CD4-positive, alpha-beta T cell treated with Interleukin-4 for 4 hours (primary cell): ENCODE measurements at regions not wholly inside any gene's neighbourhood (a gene's known extent, or its start where the extent isn't known, plus 50 kb on each side); places are given as distances from the start of the nearest gene placed in this dataset.
"Not testable (repeated sequence)": the region's sequence is repeated elsewhere in the genome, so short reads cannot be mapped to it uniquely, and the experiment has no call there.

Source experiments
- DNase-seq: peaks from one replicate; pipeline ENCODE4 v3.0.0-alpha.2; 2020

GRCh38 chr20:39725513-39725912, 763.4 kb downstream of the DHX35 start:
- DNase-seq = not testable (repeated sequence)

- DNase-seq = no peak
Measured at GRCh38 chr20:39719293-39719692, 757.1 kb downstream of the DHX35 start.

GRCh38 chr20:39717936-39718335, 755.8 kb downstream of the DHX35 start:
- DNase-seq = no peak

GRCh38 chr20:39716796-39717341, 754.7 kb downstream of the DHX35 start:
- no peak for DNase-seq

- DNase-seq = no peak
Measured at GRCh38 chr20:39713076-39713840, 751.1 kb downstream of the DHX35 start.

GRCh38 chr20:39706184-39706663, 744.1 kb downstream of the DHX35 start:
- no peak for DNase-seq

GRCh38 chr20:39705032-39705431, 742.9 kb downstream of the DHX35 start:
- DNase-seq = no peak

- not testable (repeated sequence) for DNase-seq
Measured at GRCh38 chr20:39703357-39703756, 741.2 kb downstream of the DHX35 start.

GRCh38 chr20:39702701-39703349, 740.7 kb downstream of the DHX35 start:
- DNase-seq = no peak

GRCh38 chr20:39700528-39700927, 738.4 kb downstream of the DHX35 start:
- DNase-seq = no peak

GRCh38 chr20:39699166-39699725, 737.1 kb downstream of the DHX35 start:
- DNase-seq = no peak

GRCh38 chr20:39698752-39699151, 736.6 kb downstream of the DHX35 start:
- DNase-seq = no peak

GRCh38 chr20:39691151-39691862, 729.2 kb downstream of the DHX35 start:
- DNase-seq = no peak

GRCh38 chr20:39676857-39677391, 714.8 kb downstream of the DHX35 start:
- DNase-seq = no peak

GRCh38 chr20:39676241-39676640, 714.1 kb downstream of the DHX35 start:
- no peak for DNase-seq

- no peak for DNase-seq
Measured at GRCh38 chr20:39674842-39675241, 712.7 kb downstream of the DHX35 start.

GRCh38 chr20:39670988-39671387, 708.8 kb downstream of the DHX35 start:
- DNase-seq = no peak

GRCh38 chr20:39669659-39670058, 707.5 kb downstream of the DHX35 start:
- DNase-seq = no peak

GRCh38 chr20:39668038-39668437, 705.9 kb downstream of the DHX35 start:
- no peak for DNase-seq

GRCh38 chr20:39661833-39662232, 699.7 kb downstream of the DHX35 start:
- DNase-seq = no peak

- DNase-seq = no peak
Measured at GRCh38 chr20:39660965-39661364, 698.8 kb downstream of the DHX35 start.

- no peak for DNase-seq
Measured at GRCh38 chr20:39660226-39660625, 698.1 kb downstream of the DHX35 start.
